ENCODE measurements at regions not wholly inside any gene's neighbourhood (a gene's known extent, or its start where the extent isn't known, plus 50 kb on each side); places are given as distances from the start of the nearest gene placed in this dataset.

GRCh38 chr1:8096105-8097011 is 70.2 kb upstream of the ERRFI1 start:
- Histone ChIP-seq H3K9me3 (no peaks in the 10 kb centered on the region), H3K36me3 (no peaks in the 10 kb centered on the region), H3K27ac (peak overlapping the region; percentile 72 to 84), H3K27me3 (no peaks in the 10 kb centered on the region), H3K4me3 (no peak overlapping the region), H3K4me1 (peaks cover 7 to 53% (median 21%) of the 10 kb centered on the region in 4 donors)
- no peak for TF ChIP-seq CTCF (IDR thresholded peaks at IDR 0.05)
- intact Hi-C loops (cut with DNase I; ENCODE audit: low total_unique reads) = no loop called here
- no peak for DNase-seq

- no peaks in the 10 kb centered on the region for H3K9me3 ChIP-seq
- no peak overlapping the region for H3K4me3 ChIP-seq
- TF ChIP-seq CTCF (IDR thresholded peaks at IDR 0.05) = no peak
- H3K36me3 ChIP-seq = no peaks in the 10 kb centered on the region
- intact Hi-C loops (cut with DNase I; ENCODE audit: low total_unique reads) = no loop called here
- peak overlapping the region; percentile 72 to 84 for H3K27ac ChIP-seq
- H3K27me3 ChIP-seq = no peaks in the 10 kb centered on the region
- peaks cover 7 to 60% (median 27%) of the 10 kb centered on the region in 4 donors for H3K4me1 ChIP-seq
- no peak for DNase-seq
Observed at GRCh38 chr1:8095584-8095983, 69.5 kb upstream of the ERRFI1 start.

- intact Hi-C loops (cut with DNase I; ENCODE audit: low total_unique reads) = no loop called here
- DNase-seq = no peak
- no peaks in the 10 kb centered on the region for H3K27me3 ChIP-seq
- H3K36me3 ChIP-seq = no peaks in the 10 kb centered on the region
- H3K4me3 ChIP-seq = no peak overlapping the region
- H3K27ac ChIP-seq = peak overlapping the region; percentile 2 to 84
- no peaks in the 10 kb centered on the region for H3K9me3 ChIP-seq
- peaks cover 7 to 69% (median 30%) of the 10 kb centered on the region in 4 donors for H3K4me1 ChIP-seq
- no peak for TF ChIP-seq CTCF (IDR thresholded peaks at IDR 0.05)
Observed at GRCh38 chr1:8094481-8095241, 68.6 kb upstream of the ERRFI1 start.

GRCh38 chr1:8093221-8093980 is 67.3 kb upstream of the ERRFI1 start:
- H3K4me1 ChIP-seq = peaks cover 7 to 66% (median 30%) of the 10 kb centered on the region in 4 donors
- TF ChIP-seq CTCF (IDR thresholded peaks at IDR 0.05) = no peak
- H3K9me3 ChIP-seq = no peaks in the 10 kb centered on the region
- intact Hi-C loops (cut with DNase I; ENCODE audit: low total_unique reads) = no loop called here
- H3K27ac ChIP-seq = no peak overlapping the region
- no peak overlapping the region for H3K4me3 ChIP-seq
- no peaks in the 10 kb centered on the region for H3K36me3 ChIP-seq
- H3K27me3 ChIP-seq = no peaks in the 10 kb centered on the region
- DNase-seq = no peak

- Histone ChIP-seq H3K36me3 (no peaks in the 10 kb centered on the region), H3K4me1 (peaks cover 6 to 58% (median 25%) of the 10 kb centered on the region in 4 donors), H3K9me3 (no peaks in the 10 kb centered on the region), H3K27ac (no peak overlapping the region), H3K4me3 (no peak overlapping the region), H3K27me3 (no peaks in the 10 kb centered on the region)
- no peak for TF ChIP-seq CTCF (IDR thresholded peaks at IDR 0.05)
- intact Hi-C loops (cut with DNase I; ENCODE audit: low total_unique reads) = no loop called here
- no peak for DNase-seq
Observed at GRCh38 chr1:8092657-8093056, 66.5 kb upstream of the ERRFI1 start.
